GM06990 (cell line): ENCODE measurements at regions not wholly inside any gene's neighbourhood (a gene's known extent, or its start where the extent isn't known, plus 50 kb on each side); places are given as distances from the start of the nearest gene placed in this dataset.
"Not testable (repeated sequence)": the region's sequence is repeated elsewhere in the genome, so short reads cannot be mapped to it uniquely, and the experiment has no call there.

Experiments
- DNase-seq: peaks from one replicate; pipeline ENCODE4 v3.0.0-alpha.2; 2011; ENCODE audit not compliant: insufficient read length; ENCODE audit errors: extremely low read depth
- H3K27me3 ChIP-seq: replicated peaks from 2 replicates; pipeline ENCODE4 v1.6.0; 2011; ENCODE audit warnings: low read length; ENCODE audit not compliant: control insufficient read depth, insufficient read depth
- H3K36me3 ChIP-seq: 2 replicates; pipeline ENCODE4 v1.5.1; 2011; ENCODE audit warnings: low read length; ENCODE audit not compliant: control insufficient read depth, insufficient read depth
- H3K4me3 ChIP-seq: replicated peaks from 2 replicates; pipeline ENCODE4 v1.5.1; 2011; ENCODE audit warnings: low read depth, mild to moderate bottlenecking, control low read depth, low read length
- TF ChIP-seq, protein P1 (sequence below): IDR thresholded peaks from 2 replicates; pipeline ENCODE4 v1.5.1; 2011; ENCODE audit warnings: low read length, control low read depth, mild to moderate bottlenecking, inconsistent platforms; ENCODE audit not compliant: insufficient read depth, poor library complexity, severe bottlenecking

DNA sequence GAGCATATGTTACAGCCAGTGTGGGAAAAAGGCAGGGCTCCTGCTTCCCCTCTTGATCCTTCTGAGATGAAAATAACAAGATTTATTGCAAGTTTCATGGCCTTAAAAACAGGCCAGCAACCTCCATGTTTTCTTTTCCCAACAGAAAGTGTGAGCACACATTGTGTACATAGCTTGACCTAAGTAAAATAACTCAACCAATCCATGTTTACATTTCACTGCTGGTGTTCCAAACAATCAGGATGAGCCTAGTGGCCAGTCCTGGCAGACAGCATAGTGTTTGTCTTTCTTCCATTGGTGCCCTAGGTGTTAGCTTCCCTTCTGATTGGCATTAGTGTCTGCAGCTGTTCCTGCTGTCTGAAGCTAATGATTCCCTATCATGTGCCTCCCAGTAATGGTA is 847.7 kb downstream of the EPHA3 start:
- TF ChIP-seq, protein P1, sequence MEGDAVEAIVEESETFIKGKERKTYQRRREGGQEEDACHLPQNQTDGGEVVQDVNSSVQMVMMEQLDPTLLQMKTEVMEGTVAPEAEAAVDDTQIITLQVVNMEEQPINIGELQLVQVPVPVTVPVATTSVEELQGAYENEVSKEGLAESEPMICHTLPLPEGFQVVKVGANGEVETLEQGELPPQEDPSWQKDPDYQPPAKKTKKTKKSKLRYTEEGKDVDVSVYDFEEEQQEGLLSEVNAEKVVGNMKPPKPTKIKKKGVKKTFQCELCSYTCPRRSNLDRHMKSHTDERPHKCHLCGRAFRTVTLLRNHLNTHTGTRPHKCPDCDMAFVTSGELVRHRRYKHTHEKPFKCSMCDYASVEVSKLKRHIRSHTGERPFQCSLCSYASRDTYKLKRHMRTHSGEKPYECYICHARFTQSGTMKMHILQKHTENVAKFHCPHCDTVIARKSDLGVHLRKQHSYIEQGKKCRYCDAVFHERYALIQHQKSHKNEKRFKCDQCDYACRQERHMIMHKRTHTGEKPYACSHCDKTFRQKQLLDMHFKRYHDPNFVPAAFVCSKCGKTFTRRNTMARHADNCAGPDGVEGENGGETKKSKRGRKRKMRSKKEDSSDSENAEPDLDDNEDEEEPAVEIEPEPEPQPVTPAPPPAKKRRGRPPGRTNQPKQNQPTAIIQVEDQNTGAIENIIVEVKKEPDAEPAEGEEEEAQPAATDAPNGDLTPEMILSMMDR = no peak
- no peak for DNase-seq
- Histone ChIP-seq H3K36me3 (no peaks in the 10 kb centered on the region), H3K4me3 (no peak overlapping the region), H3K27me3 (no peaks in the 10 kb centered on the region)

- Histone ChIP-seq H3K4me3 (no peak overlapping the region), H3K27me3 (no peaks in the 10 kb centered on the region), H3K36me3 (no peaks in the 10 kb centered on the region)
- TF ChIP-seq, protein P1 = no peak
- no peak for DNase-seq
Measured at GRCh38 chr3:89957451-89957850, 850.0 kb downstream of the EPHA3 start.

DNA sequence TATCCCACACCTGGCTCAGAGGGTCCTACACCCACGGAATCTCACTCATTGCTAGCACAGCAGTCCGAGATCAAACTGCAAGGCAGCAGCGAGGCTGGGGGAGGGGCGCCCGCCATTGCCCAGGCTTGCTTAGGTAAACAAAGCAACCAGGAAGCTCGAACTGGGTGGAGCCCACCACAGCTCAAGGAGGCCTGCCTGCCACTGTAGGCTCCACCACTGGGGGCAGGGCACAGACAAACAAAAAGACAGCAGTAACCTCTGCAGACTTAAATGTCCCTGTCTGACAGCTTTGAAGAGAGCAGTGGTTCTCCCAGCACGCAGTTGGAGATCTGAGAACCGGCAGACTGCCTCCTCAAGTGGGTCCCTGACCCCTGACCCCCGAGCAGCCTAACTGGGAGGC is 850.7 kb downstream of the EPHA3 start:
- DNase-seq, H3K4me3 ChIP-seq, H3K36me3 ChIP-seq, H3K27me3 ChIP-seq: not testable (repeated sequence)

DNA sequence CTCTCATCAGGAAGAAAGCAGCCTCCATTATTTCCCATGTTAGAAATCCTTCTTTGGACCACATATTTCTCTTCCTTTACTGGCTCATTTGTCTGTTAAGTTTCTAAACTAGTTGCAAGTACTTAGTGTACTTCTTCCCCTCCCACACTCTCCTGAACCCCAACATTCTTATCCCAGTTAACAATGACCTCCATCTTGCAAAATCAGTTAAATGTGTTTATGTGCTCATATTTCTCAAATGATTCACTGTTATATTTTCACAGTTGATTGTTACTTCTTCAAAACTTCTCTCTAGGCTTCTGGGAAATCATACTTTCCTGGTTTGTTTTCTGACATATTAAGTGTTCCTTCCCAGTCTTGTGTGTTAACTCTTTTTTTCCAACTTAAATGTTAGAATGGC is 856.9 kb downstream of the EPHA3 start:
- no peak for DNase-seq
- Histone ChIP-seq H3K4me3 (no peak overlapping the region), H3K27me3 (no peaks in the 10 kb centered on the region), H3K36me3 (no peaks in the 10 kb centered on the region)
- TF ChIP-seq, protein P1 = no peak

DNA sequence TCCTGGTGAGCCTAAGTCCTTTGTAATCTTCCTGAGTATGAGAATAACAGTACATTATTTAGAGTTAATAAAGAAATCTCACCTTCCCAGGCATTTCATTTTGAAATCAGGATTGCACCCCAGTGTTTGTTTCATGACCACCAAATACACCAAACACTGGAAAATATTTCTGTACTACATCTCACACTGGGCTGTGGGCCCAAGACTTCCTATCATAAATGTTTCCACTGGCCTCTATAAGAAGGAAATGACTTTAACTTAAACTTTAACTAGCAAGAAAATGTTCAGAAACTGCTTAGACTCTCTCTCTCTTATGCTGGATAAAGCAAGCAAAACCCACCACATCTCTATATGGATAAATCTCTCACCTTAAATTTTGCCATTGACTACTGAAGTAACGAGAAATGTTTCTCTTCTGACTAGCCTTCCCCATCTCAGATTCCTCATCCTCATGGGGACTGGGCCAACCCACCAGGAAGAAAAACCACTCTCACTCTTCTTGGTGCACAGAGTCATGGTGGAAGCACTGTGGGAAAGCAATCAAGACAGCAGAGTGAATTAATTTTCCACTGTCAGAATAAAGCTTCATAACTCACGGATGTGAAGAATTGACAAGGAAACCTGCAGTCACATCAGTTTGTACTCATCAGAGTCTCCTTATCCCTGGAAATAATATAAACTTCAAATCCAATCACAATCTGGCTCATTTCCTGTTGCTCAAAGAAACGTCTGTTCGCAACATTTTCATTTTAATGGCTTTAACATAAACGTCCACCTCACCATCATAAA is 859.6 kb downstream of the EPHA3 start:
- TF ChIP-seq, protein P1 = no peak
- H3K4me3 ChIP-seq = no peak overlapping the region
- H3K27me3 ChIP-seq = no peaks in the 10 kb centered on the region
- no peak for DNase-seq
- no peaks in the 10 kb centered on the region for H3K36me3 ChIP-seq

GRCh38 chr3:89971329-89971728 is 863.9 kb downstream of the EPHA3 start:
- Histone ChIP-seq H3K4me3 (no peak overlapping the region), H3K36me3 (no peaks in the 10 kb centered on the region), H3K27me3 (no peaks in the 10 kb centered on the region)
- no peak for DNase-seq
- TF ChIP-seq, protein P1 = no peak
